ENCODE measurements at regions not wholly inside any gene's neighbourhood (a gene's known extent, or its start where the extent isn't known, plus 50 kb on each side); places are given as distances from the start of the nearest gene placed in this dataset.

GRCh38 chr15:70430069-70430468 is 332.4 kb upstream of the TLE3 start:
- TF ChIP-seq CTCF (IDR thresholded peaks at IDR 0.05) (no peak), POLR2A (IDR thresholded peaks at IDR 0.05) (no peak)
